ENCODE measurements at regions not wholly inside any gene's neighbourhood (a gene's known extent, or its start where the extent isn't known, plus 50 kb on each side); places are given as distances from the start of the nearest gene placed in this dataset.
A peak's percentile ranks its signal among the peaks of the same experiment; 100 is the strongest.

DNA sequence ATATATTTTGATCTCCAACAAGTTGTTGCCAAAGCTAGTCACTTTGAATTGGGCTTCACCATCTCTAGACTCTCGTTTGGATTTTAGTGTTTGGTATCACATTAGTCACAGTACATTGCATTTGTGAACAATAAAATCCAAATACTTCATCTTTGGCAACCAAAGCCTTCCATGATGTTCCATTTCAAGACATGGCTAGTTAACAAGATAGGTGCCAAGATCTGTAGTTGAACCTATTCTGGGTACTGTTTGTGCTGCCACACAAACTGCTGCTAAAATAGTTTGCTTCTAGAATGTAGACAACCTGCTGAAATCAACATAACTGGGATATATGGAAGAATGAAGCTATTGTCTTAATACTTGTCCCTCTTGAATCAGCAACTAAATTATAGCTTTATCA, 207.5 kb downstream of the LRRC70 start:
- Histone ChIP-seq H3K27ac (no peak overlapping the region), H4K20me1 (ENCODE audit: insufficient read depth) (no peaks in the 10 kb centered on the region), H3K79me2 (ENCODE audit: insufficient read depth, low read depth) (no peaks in the 10 kb centered on the region), H3K4me1 (ENCODE audit: low read depth, poor library complexity, severe bottlenecking) (peaks cover 14% of the 10 kb centered on the region), H3K9ac (no peak overlapping the region), H3K4me3 (IDR thresholded peaks at IDR 0.05; ENCODE audit: insufficient read depth, low read depth, low read length) (no peak overlapping the region), H3K4me2 (no peak overlapping the region), H3K36me3 (ENCODE audit: insufficient read depth) (no peaks in the 10 kb centered on the region), H3K27me3 (ENCODE audit: insufficient read depth, low read depth) (no peaks in the 10 kb centered on the region), H2AFZ (ENCODE audit: low read depth) (no peak overlapping the region)
- TF ChIP-seq, protein P1, sequence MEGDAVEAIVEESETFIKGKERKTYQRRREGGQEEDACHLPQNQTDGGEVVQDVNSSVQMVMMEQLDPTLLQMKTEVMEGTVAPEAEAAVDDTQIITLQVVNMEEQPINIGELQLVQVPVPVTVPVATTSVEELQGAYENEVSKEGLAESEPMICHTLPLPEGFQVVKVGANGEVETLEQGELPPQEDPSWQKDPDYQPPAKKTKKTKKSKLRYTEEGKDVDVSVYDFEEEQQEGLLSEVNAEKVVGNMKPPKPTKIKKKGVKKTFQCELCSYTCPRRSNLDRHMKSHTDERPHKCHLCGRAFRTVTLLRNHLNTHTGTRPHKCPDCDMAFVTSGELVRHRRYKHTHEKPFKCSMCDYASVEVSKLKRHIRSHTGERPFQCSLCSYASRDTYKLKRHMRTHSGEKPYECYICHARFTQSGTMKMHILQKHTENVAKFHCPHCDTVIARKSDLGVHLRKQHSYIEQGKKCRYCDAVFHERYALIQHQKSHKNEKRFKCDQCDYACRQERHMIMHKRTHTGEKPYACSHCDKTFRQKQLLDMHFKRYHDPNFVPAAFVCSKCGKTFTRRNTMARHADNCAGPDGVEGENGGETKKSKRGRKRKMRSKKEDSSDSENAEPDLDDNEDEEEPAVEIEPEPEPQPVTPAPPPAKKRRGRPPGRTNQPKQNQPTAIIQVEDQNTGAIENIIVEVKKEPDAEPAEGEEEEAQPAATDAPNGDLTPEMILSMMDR (conservative IDR thresholded peaks at IDR 0.05; ENCODE audit: low read depth, low read length) = no peak

DNA sequence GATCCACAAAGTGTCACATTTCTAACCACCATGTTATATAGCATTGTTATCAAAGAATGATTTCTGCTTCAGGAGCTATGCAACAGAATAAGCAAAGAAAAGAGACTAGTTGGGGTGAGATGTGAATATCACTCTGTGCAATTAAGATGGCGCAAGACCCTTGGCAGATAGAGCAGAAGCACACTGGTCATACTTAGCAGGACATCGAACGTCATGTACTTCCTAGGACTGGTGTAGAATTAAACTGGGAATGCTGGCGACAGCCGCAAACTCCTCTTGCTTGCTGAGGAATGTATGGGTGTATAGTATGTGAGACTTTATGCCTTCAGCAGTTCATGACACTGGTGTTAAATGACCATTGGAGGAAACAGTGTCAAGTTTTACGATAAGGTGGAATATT, 207.0 kb downstream of the LRRC70 start:
- Histone ChIP-seq H3K27ac (no peak overlapping the region), H3K9ac (no peak overlapping the region), H3K4me2 (no peak overlapping the region), H2AFZ (ENCODE audit: low read depth) (no peak overlapping the region), H3K79me2 (ENCODE audit: insufficient read depth, low read depth) (no peaks in the 10 kb centered on the region), H3K27me3 (ENCODE audit: insufficient read depth, low read depth) (no peaks in the 10 kb centered on the region), H3K4me3 (IDR thresholded peaks at IDR 0.05; ENCODE audit: insufficient read depth, low read depth, low read length) (no peak overlapping the region), H3K36me3 (ENCODE audit: insufficient read depth) (no peaks in the 10 kb centered on the region), H4K20me1 (ENCODE audit: insufficient read depth) (no peaks in the 10 kb centered on the region), H3K4me1 (ENCODE audit: low read depth, poor library complexity, severe bottlenecking) (peaks cover 14% of the 10 kb centered on the region)
- TF ChIP-seq, protein P1 (conservative IDR thresholded peaks at IDR 0.05; ENCODE audit: low read depth, low read length) = no peak

DNA sequence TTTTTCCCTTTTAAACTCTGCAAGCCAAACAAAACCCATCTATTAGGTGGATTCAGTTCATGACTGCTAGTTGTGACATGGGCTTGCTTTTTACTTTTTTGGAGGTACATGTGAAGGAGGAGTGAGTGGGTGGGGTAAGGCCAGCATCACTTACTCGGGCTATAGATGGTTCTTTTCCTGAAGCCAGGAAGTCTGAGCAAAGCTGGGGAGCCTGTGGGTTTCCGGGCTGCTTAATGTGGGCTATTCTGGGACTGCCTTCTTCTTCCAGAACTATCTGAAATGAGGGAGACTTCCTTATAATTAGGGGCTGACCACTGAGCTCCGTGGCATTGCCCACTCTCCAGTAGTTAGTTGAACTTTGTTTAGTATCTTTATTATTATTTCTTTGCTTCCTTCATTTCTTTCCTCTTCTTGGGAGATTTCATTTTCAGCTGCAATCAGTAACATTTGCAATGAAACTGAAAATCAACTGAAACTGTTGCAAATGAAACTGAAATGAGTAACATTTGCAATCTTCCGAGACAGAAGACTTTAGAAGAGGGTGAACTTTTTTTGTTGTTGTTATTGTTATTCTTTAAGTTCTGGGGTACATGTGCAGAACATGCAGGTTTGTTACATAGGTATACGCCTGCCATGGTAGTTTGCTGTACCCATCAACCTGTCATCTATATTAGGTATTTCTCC, 204.9 kb downstream of the LRRC70 start:
- Histone ChIP-seq H3K27ac (peak overlapping the region; percentile 38; the same call in 1 of the 2 replicates), H3K4me2 (peak overlapping the region; percentile 47), H2AFZ (ENCODE audit: low read depth) (peak overlapping the region; percentile 19), H3K4me1 (ENCODE audit: low read depth, poor library complexity, severe bottlenecking) (peaks cover 23% of the 10 kb centered on the region), H4K20me1 (ENCODE audit: insufficient read depth) (no peaks in the 10 kb centered on the region), H3K79me2 (ENCODE audit: insufficient read depth, low read depth) (no peaks in the 10 kb centered on the region), H3K36me3 (ENCODE audit: insufficient read depth) (no peaks in the 10 kb centered on the region), H3K4me3 (IDR thresholded peaks at IDR 0.05; ENCODE audit: insufficient read depth, low read depth, low read length) (no peak overlapping the region), H3K27me3 (ENCODE audit: insufficient read depth, low read depth) (no peaks in the 10 kb centered on the region), H3K9ac (no peak overlapping the region)
- TF ChIP-seq, protein P1 (conservative IDR thresholded peaks at IDR 0.05; ENCODE audit: low read depth, low read length) = no peak

DNA sequence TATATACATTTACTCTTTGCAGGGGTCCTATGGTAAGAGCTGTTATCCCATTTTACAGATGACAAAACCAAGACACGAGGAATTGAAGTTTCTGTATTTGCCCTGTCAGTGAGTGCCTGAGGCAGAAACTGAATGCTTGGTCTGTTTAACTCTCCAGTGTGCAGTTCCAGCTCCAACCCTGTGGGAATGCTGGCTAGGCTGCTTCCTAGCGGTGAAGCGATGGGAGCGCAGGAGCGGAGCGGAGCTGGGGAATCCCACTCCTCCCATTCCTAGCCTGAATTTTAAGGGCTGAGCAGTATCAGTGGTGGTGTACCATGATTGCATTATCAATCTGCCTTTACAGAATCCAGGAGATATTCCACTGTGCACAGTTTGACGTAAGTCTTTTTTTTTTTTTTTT, 202.3 kb downstream of the LRRC70 start:
- H3K4me1 ChIP-seq (ENCODE audit: low read depth, poor library complexity, severe bottlenecking) = peaks cover 31% of the 10 kb centered on the region
- TF ChIP-seq, protein P1 (conservative IDR thresholded peaks at IDR 0.05; ENCODE audit: low read depth, low read length) = no peak
- H4K20me1 ChIP-seq (ENCODE audit: insufficient read depth) = no peaks in the 10 kb centered on the region
- H3K36me3 ChIP-seq (ENCODE audit: insufficient read depth) = no peaks in the 10 kb centered on the region
- no peak overlapping the region for H3K4me3 ChIP-seq (IDR thresholded peaks at IDR 0.05; ENCODE audit: insufficient read depth, low read depth, low read length)
- H3K79me2 ChIP-seq (ENCODE audit: insufficient read depth, low read depth) = no peaks in the 10 kb centered on the region
- H3K9ac ChIP-seq = no peak overlapping the region
- H3K4me2 ChIP-seq = no peak overlapping the region
- H3K27me3 ChIP-seq (ENCODE audit: insufficient read depth, low read depth) = no peaks in the 10 kb centered on the region
- H2AFZ ChIP-seq (ENCODE audit: low read depth) = no peak overlapping the region
- H3K27ac ChIP-seq = no peak overlapping the region
